ENCODE measurements at regions not wholly inside any gene's neighbourhood (a gene's known extent, or its start where the extent isn't known, plus 50 kb on each side); places are given as distances from the start of the nearest gene placed in this dataset.

DNA sequence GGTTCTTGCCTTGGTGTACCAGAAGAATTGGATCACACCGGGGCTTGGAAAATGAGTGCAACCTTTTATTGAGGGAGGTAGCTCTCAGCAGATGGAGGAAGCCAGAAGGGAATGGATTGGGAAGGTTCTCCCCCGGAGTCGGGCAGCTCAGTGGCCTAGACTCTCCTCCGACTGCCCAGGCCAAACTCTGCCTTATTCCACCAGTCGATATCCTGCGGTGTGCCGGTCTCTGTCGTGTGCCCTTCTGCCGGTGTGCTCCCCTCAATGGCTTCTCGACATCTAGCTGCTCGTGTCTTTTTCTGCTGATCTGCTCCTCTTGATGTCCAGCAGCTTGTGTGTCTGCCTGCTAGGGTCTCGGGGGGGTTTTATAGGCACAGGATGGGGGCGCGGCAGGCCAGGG lies 87.4 kb upstream of the CCL21 start:
- Histone ChIP-seq H3K4me1 (ENCODE audit: insufficient read depth, low read length, severe bottlenecking) (no peaks in the 10 kb centered on the region), H3K4me2 (ENCODE audit: low read length) (no peak overlapping the region), H3K27me3 (ENCODE audit: insufficient read depth, low read length) (no peaks in the 10 kb centered on the region), H3K9ac (ENCODE audit: low read length) (no peak overlapping the region), H3K79me2 (ENCODE audit: insufficient read depth, low read length) (no peaks in the 10 kb centered on the region), H3F3A (ENCODE audit: insufficient read depth, low read length) (no peaks in the 10 kb centered on the region), H3K9me3 (ENCODE audit: low read length) (no peaks in the 10 kb centered on the region), H3K4me3 (ENCODE audit: low read depth, low read length, poor library complexity, severe bottlenecking) (no peak overlapping the region), H3K27ac (ENCODE audit: low read depth, low read length, poor library complexity, severe bottlenecking) (no peak overlapping the region), H2AFZ (ENCODE audit: low read length) (no peak overlapping the region), H3K36me3 (ENCODE audit: insufficient read depth, low read length) (no peaks in the 10 kb centered on the region), H4K20me1 (ENCODE audit: insufficient read depth, low read length) (no peaks in the 10 kb centered on the region), H3K9me2 (ENCODE audit: low read depth, low read length) (no peaks in the 10 kb centered on the region)
- no peak for TF ChIP-seq EZH2 (IDR thresholded peaks at IDR 0.05; ENCODE audit: borderline replicate concordance, low read length)
- TF ChIP-seq, protein P1, sequence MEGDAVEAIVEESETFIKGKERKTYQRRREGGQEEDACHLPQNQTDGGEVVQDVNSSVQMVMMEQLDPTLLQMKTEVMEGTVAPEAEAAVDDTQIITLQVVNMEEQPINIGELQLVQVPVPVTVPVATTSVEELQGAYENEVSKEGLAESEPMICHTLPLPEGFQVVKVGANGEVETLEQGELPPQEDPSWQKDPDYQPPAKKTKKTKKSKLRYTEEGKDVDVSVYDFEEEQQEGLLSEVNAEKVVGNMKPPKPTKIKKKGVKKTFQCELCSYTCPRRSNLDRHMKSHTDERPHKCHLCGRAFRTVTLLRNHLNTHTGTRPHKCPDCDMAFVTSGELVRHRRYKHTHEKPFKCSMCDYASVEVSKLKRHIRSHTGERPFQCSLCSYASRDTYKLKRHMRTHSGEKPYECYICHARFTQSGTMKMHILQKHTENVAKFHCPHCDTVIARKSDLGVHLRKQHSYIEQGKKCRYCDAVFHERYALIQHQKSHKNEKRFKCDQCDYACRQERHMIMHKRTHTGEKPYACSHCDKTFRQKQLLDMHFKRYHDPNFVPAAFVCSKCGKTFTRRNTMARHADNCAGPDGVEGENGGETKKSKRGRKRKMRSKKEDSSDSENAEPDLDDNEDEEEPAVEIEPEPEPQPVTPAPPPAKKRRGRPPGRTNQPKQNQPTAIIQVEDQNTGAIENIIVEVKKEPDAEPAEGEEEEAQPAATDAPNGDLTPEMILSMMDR (IDR thresholded peaks at IDR 0.05; ENCODE audit: low read length), result no peak

DNA sequence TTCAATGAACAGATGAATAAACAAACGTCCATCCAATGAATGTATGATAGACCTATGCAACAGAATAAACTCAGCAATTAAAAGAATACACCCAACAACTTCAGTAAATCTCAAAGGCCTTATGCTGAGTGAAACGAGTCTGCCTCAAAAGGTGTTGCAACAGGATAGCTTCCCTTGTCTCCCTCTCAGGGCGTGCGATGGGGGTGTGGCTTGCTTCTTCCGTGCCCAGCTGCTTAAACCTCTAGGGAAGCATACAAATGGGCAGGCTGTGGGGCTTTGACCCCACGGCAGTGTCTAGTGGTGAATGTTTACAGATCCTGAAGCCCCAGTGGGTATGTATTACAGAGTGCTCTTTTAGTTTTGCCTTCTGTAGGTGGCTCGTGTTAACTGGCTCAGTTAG lies 87.0 kb upstream of the CCL21 start:
- H3F3A ChIP-seq (ENCODE audit: insufficient read depth, low read length), result no peaks in the 10 kb centered on the region
- H3K36me3 ChIP-seq (ENCODE audit: insufficient read depth, low read length), result no peaks in the 10 kb centered on the region
- no peak overlapping the region for H2AFZ ChIP-seq (ENCODE audit: low read length)
- no peak overlapping the region for H3K4me3 ChIP-seq (ENCODE audit: low read depth, low read length, poor library complexity, severe bottlenecking)
- H3K4me2 ChIP-seq (ENCODE audit: low read length), result no peak overlapping the region
- H3K27ac ChIP-seq (ENCODE audit: low read depth, low read length, poor library complexity, severe bottlenecking), result no peak overlapping the region
- H3K9ac ChIP-seq (ENCODE audit: low read length), result no peak overlapping the region
- H3K4me1 ChIP-seq (ENCODE audit: insufficient read depth, low read length, severe bottlenecking), result no peaks in the 10 kb centered on the region
- no peaks in the 10 kb centered on the region for H3K9me3 ChIP-seq (ENCODE audit: low read length)
- no peaks in the 10 kb centered on the region for H3K9me2 ChIP-seq (ENCODE audit: low read depth, low read length)
- no peaks in the 10 kb centered on the region for H3K79me2 ChIP-seq (ENCODE audit: insufficient read depth, low read length)
- H4K20me1 ChIP-seq (ENCODE audit: insufficient read depth, low read length), result no peaks in the 10 kb centered on the region
- no peaks in the 10 kb centered on the region for H3K27me3 ChIP-seq (ENCODE audit: insufficient read depth, low read length)
- TF ChIP-seq EZH2 (IDR thresholded peaks at IDR 0.05; ENCODE audit: borderline replicate concordance, low read length), result no peak
- TF ChIP-seq, protein P1 (IDR thresholded peaks at IDR 0.05; ENCODE audit: low read length), result no peak

DNA sequence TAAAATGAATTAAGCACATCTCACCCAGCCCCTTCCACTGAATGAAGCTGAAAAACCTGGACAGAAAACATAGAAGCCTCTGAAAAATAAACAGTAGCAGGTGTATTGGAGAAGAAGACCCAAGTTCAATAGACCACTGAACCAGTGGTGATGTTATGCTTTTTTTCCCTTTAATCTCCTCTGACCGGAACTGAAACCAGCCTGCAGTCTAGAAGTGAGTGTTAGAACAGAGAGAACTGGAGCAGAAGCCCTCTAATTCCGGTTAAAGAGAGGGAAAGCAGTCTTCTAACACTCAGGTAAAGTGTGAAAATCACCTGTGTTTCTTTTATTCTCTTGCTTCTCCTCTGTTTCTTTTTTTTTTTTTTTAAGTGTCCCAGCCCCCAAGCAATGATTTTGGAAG lies 83.5 kb upstream of the CCL21 start:
- Histone ChIP-seq H3K36me3 (ENCODE audit: insufficient read depth, low read length) (no peaks in the 10 kb centered on the region), H3K9me2 (ENCODE audit: low read depth, low read length) (no peaks in the 10 kb centered on the region), H3K9me3 (ENCODE audit: low read length) (no peaks in the 10 kb centered on the region), H3K27ac (ENCODE audit: low read depth, low read length, poor library complexity, severe bottlenecking) (no peak overlapping the region), H3K27me3 (ENCODE audit: insufficient read depth, low read length) (no peaks in the 10 kb centered on the region), H3K4me1 (ENCODE audit: insufficient read depth, low read length, severe bottlenecking) (no peaks in the 10 kb centered on the region), H3K4me2 (ENCODE audit: low read length) (no peak overlapping the region), H3K4me3 (ENCODE audit: low read depth, low read length, poor library complexity, severe bottlenecking) (no peak overlapping the region), H2AFZ (ENCODE audit: low read length) (no peak overlapping the region), H4K20me1 (ENCODE audit: insufficient read depth, low read length) (no peaks in the 10 kb centered on the region), H3K79me2 (ENCODE audit: insufficient read depth, low read length) (no peaks in the 10 kb centered on the region), H3F3A (ENCODE audit: insufficient read depth, low read length) (no peaks in the 10 kb centered on the region), H3K9ac (ENCODE audit: low read length) (no peak overlapping the region)
- no peak for TF ChIP-seq EZH2 (IDR thresholded peaks at IDR 0.05; ENCODE audit: borderline replicate concordance, low read length)
- TF ChIP-seq, protein P1 (IDR thresholded peaks at IDR 0.05; ENCODE audit: low read length), result no peak
